HEK293 (cell line): ENCODE measurements at regions not wholly inside any gene's neighbourhood (a gene's known extent, or its start where the extent isn't known, plus 50 kb on each side); places are given as distances from the start of the nearest gene placed in this dataset.

Experiments
- CTCF ChIA-PET: fragments of 350-600 bp; formaldehyde crosslinking; extraction: SDS; loops from one replicate; lab custom pipeline; 2021; ENCODE audit warnings: antibody characterized with exemption; lab: Yijun Ruan, JAX
- POLR2A ChIA-PET: fragments of 300-600 bp; formaldehyde crosslinking; extraction: SDS; loops from one replicate; lab custom pipeline; 2020; ENCODE audit warnings: antibody characterized with exemption, inconsistent platforms; lab: Yijun Ruan, JAX
- H3K27ac ChIP-seq: fragments of 200-500 bp; sonication (Bioruptor generic); 2 replicates; pipeline ENCODE4 v1.5.1; 2014; ENCODE audit warnings: low read depth, low read length, control low read depth, inconsistent platforms; ENCODE audit errors: extremely low read depth
- H3K36me3 ChIP-seq, 2 experiments: fragments of 200-500 bp in 1 of 2; sonication (Bioruptor generic) in 1 of 2; 1 replicate in 1 of 2; 2 replicates in 1 of 2; pipeline ENCODE4 v1.5.1; 2014 to 2017; ENCODE audit warnings: inconsistent platforms in 2 of 2, low read length in 2 of 2; ENCODE audit not compliant: control insufficient read depth in 2 of 2, insufficient read depth in 1 of 2
- H3K4me1 ChIP-seq: fragments of 200-500 bp; sonication (Bioruptor generic); 2 replicates; pipeline ENCODE4 v1.5.1; 2014; ENCODE audit warnings: mild to moderate bottlenecking, low read length, inconsistent platforms; ENCODE audit not compliant: control insufficient read depth, insufficient read depth
- H3K4me3 ChIP-seq: 2 replicates; pipeline ENCODE4 v1.5.1; 2011; ENCODE audit warnings: low read depth, mild to moderate bottlenecking, control low read depth, low read length, moderate library complexity
- H3K9me3 ChIP-seq: fragments of 200-500 bp; sonication (Bioruptor generic); 2 replicates; pipeline ENCODE4 v1.5.1; 2014; ENCODE audit warnings: low read depth, low read length, inconsistent platforms; ENCODE audit not compliant: control insufficient read depth, insufficient read depth
- CTCF ChIP-seq: fragments of 450-650 bp; formaldehyde crosslinking; IDR thresholded peaks from 2 replicates; pipeline ENCODE4 v1.5.1; 2016; ENCODE audit warnings: missing biosample characterization, missing genetic modification characterization
- GLIS2 ChIP-seq: fragments of 450-650 bp; formaldehyde crosslinking; IDR thresholded peaks from 2 replicates; pipeline ENCODE4 v1.5.1; 2016; ENCODE audit warnings: missing biosample characterization, missing genetic modification characterization
- KLF16 ChIP-seq: fragments of 450-650 bp; formaldehyde crosslinking; IDR thresholded peaks from 2 replicates; pipeline ENCODE4 v1.5.1; 2017; ENCODE audit warnings: missing biosample characterization, missing genetic modification characterization
- MZF1 ChIP-seq: fragments of 450-650 bp; formaldehyde crosslinking; IDR thresholded peaks from 2 replicates; pipeline ENCODE4 v1.5.1; 2017; ENCODE audit warnings: missing biosample characterization, missing genetic modification characterization, borderline replicate concordance
- RBAK ChIP-seq: fragments of 450-650 bp; formaldehyde crosslinking; IDR thresholded peaks from 2 replicates; pipeline ENCODE4 v1.5.1; 2016; ENCODE audit warnings: missing biosample characterization, missing genetic modification characterization
- TSHZ1 ChIP-seq: fragments of 450-650 bp; formaldehyde crosslinking; IDR thresholded peaks from 2 replicates; pipeline ENCODE4 v1.5.1; 2016; ENCODE audit warnings: missing biosample characterization, missing genetic modification characterization, borderline replicate concordance
- ZBTB21 ChIP-seq: fragments of 450-650 bp; formaldehyde crosslinking; IDR thresholded peaks from 2 replicates; pipeline ENCODE4 v1.5.1; 2017; ENCODE audit warnings: missing biosample characterization, missing genetic modification characterization
- ZFP41 ChIP-seq: fragments of 450-650 bp; formaldehyde crosslinking; IDR thresholded peaks from 2 replicates; pipeline ENCODE4 v1.5.1; 2016; ENCODE audit warnings: missing biosample characterization, missing genetic modification characterization, borderline replicate concordance
- ZNF112 ChIP-seq: fragments of 450-650 bp; formaldehyde crosslinking; IDR thresholded peaks from 2 replicates; pipeline ENCODE4 v1.5.0; 2017; ENCODE audit warnings: missing biosample characterization, missing genetic modification characterization
- ZNF169 ChIP-seq: fragments of 450-650 bp; formaldehyde crosslinking; IDR thresholded peaks from 2 replicates; pipeline ENCODE4 v1.5.1; 2016; ENCODE audit warnings: missing biosample characterization, missing genetic modification characterization
- ZNF239 ChIP-seq: fragments of 450-650 bp; formaldehyde crosslinking; IDR thresholded peaks from 2 replicates; pipeline ENCODE4 v1.5.1; 2016; ENCODE audit warnings: missing biosample characterization, missing genetic modification characterization
- ZNF311 ChIP-seq: fragments of 450-650 bp; formaldehyde crosslinking; IDR thresholded peaks from 2 replicates; pipeline ENCODE4 v1.5.1; 2017; ENCODE audit warnings: missing biosample characterization, missing genetic modification characterization, borderline replicate concordance
- ZNF423 ChIP-seq: fragments of 450-650 bp; formaldehyde crosslinking; IDR thresholded peaks from 2 replicates; pipeline ENCODE4 v1.5.1; 2016; ENCODE audit warnings: missing biosample characterization, missing genetic modification characterization
- ZNF449 ChIP-seq: fragments of 450-650 bp; formaldehyde crosslinking; IDR thresholded peaks from 2 replicates; pipeline ENCODE4 v1.5.1; 2017; ENCODE audit warnings: missing biosample characterization, mild to moderate bottlenecking, missing genetic modification characterization, moderate library complexity
- ZNF530 ChIP-seq: fragments of 450-650 bp; formaldehyde crosslinking; IDR thresholded peaks from 2 replicates; pipeline ENCODE4 v1.5.1; 2016; ENCODE audit warnings: low read depth, missing biosample characterization, missing genetic modification characterization
- ZNF629 ChIP-seq: fragments of 450-650 bp; formaldehyde crosslinking; IDR thresholded peaks from 2 replicates; pipeline ENCODE4 v1.5.1; 2017; ENCODE audit warnings: missing biosample characterization, missing genetic modification characterization
- ZSCAN16 ChIP-seq: fragments of 450-650 bp; formaldehyde crosslinking; IDR thresholded peaks from 2 replicates; pipeline ENCODE4 v1.5.1; 2016; ENCODE audit warnings: missing biosample characterization, missing genetic modification characterization
- TF ChIP-seq, protein P1 (sequence below): fragments of 450-650 bp; formaldehyde crosslinking; IDR thresholded peaks from 2 replicates; pipeline ENCODE4 v1.5.1; 2016; ENCODE audit warnings: missing biosample characterization, missing genetic modification characterization
- TF ChIP-seq, protein P2 (sequence below): fragments of 450-650 bp; formaldehyde crosslinking; IDR thresholded peaks from 2 replicates; pipeline ENCODE4 v1.5.1; 2016; ENCODE audit warnings: missing biosample characterization, missing genetic modification characterization
- TF ChIP-seq, protein P3 (sequence below): fragments of 450-650 bp; IDR thresholded peaks from 2 replicates; pipeline ENCODE4 v1.5.1; 2018; ENCODE audit warnings: missing biosample characterization, mild to moderate bottlenecking, missing genetic modification characterization

GRCh38 chr3:103786296-103786695, 1351.5 kb downstream of the ZPLD1 start:
- Histone ChIP-seq H3K36me3 (no peaks in the 10 kb centered on the region), H3K4me3 (no peak overlapping the region), H3K9me3 (no peaks in the 10 kb centered on the region)
- POLR2A ChIA-PET, result no interaction called here
- CTCF ChIA-PET, result no interaction called here
- TF ChIP-seq ZBTB21 (tag by site-specific recombination), result no peak
- no peak for TF ChIP-seq ZFP41
- TF ChIP-seq, all 188 proteins: peak for 0
- H3K27ac ChIP-seq, result no peak overlapping the region
- H3K4me1 ChIP-seq, result no peaks in the 10 kb centered on the region

GRCh38 chr3:103787164-103787871, 1352.5 kb downstream of the ZPLD1 start:
- H3K9me3 ChIP-seq, result no peaks in the 10 kb centered on the region
- POLR2A ChIA-PET, result no interaction called here
- no peak overlapping the region for H3K4me3 ChIP-seq
- CTCF ChIA-PET, result no interaction called here
- no peak overlapping the region for H3K27ac ChIP-seq
- H3K4me1 ChIP-seq, result no peaks in the 10 kb centered on the region
- no peaks in the 10 kb centered on the region for H3K36me3 ChIP-seq
- TF ChIP-seq RBAK (no peak), ZNF449 (tag by site-specific recombination) (no peak), ZNF423 (tag by site-specific recombination) (no peak), MZF1 (tag by site-specific recombination) (no peak), ZNF530 (tag by site-specific recombination) (no peak), CTCF (tag by site-specific recombination) (no peak), ZNF629 (no peak), TSHZ1 (no peak), KLF16 (tag by site-specific recombination) (no peak), ZSCAN16 (no peak), GLIS2 (tag by site-specific recombination) (no peak), ZNF239 (tag by site-specific recombination) (no peak), ZNF112 (no peak), ZNF169 (tag by site-specific recombination) (no peak), ZNF311 (tag by site-specific recombination) (no peak)
- TF ChIP-seq, protein P1, sequence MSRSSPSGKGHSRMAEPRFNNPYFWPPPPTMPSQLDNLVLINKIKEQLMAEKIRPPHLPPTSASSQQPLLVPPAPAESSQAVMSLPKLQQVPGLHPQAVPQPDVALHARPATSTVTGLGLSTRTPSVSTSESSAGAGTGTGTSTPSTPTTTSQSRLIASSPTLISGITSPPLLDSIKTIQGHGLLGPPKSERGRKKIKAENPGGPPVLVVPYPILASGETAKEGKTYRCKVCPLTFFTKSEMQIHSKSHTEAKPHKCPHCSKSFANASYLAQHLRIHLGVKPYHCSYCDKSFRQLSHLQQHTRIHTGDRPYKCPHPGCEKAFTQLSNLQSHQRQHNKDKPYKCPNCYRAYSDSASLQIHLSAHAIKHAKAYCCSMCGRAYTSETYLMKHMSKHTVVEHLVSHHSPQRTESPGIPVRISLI (tag by site-specific recombination), result no peak
- TF ChIP-seq, protein P2, sequence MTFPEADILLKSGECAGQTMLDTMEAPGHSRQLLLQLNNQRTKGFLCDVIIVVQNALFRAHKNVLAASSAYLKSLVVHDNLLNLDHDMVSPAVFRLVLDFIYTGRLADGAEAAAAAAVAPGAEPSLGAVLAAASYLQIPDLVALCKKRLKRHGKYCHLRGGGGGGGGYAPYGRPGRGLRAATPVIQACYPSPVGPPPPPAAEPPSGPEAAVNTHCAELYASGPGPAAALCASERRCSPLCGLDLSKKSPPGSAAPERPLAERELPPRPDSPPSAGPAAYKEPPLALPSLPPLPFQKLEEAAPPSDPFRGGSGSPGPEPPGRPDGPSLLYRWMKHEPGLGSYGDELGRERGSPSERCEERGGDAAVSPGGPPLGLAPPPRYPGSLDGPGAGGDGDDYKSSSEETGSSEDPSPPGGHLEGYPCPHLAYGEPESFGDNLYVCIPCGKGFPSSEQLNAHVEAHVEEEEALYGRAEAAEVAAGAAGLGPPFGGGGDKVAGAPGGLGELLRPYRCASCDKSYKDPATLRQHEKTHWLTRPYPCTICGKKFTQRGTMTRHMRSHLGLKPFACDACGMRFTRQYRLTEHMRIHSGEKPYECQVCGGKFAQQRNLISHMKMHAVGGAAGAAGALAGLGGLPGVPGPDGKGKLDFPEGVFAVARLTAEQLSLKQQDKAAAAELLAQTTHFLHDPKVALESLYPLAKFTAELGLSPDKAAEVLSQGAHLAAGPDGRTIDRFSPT (tag by site-specific recombination), result no peak
- TF ChIP-seq, protein P3, sequence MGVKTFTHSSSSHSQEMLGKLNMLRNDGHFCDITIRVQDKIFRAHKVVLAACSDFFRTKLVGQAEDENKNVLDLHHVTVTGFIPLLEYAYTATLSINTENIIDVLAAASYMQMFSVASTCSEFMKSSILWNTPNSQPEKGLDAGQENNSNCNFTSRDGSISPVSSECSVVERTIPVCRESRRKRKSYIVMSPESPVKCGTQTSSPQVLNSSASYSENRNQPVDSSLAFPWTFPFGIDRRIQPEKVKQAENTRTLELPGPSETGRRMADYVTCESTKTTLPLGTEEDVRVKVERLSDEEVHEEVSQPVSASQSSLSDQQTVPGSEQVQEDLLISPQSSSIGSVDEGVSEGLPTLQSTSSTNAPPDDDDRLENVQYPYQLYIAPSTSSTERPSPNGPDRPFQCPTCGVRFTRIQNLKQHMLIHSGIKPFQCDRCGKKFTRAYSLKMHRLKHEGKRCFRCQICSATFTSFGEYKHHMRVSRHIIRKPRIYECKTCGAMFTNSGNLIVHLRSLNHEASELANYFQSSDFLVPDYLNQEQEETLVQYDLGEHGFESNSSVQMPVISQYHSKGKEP, result no peak
